NCI-H2227 (cell line): ENCODE measurements at regions not wholly inside any gene's neighbourhood (a gene's known extent, or its start where the extent isn't known, plus 50 kb on each side); places are given as distances from the start of the nearest gene placed in this dataset.
A peak's percentile ranks its signal among the peaks of the same experiment; 100 is the strongest.
"Not testable (repeated sequence)": the region's sequence is repeated elsewhere in the genome, so short reads cannot be mapped to it uniquely, and the experiment has no call there.

ENCODE experiments used
- DNase-seq: peaks from one replicate; lab custom pipeline; 2025; ENCODE audit not compliant: unreplicated experiment; lab: John Stamatoyannopoulos, UW

DNA sequence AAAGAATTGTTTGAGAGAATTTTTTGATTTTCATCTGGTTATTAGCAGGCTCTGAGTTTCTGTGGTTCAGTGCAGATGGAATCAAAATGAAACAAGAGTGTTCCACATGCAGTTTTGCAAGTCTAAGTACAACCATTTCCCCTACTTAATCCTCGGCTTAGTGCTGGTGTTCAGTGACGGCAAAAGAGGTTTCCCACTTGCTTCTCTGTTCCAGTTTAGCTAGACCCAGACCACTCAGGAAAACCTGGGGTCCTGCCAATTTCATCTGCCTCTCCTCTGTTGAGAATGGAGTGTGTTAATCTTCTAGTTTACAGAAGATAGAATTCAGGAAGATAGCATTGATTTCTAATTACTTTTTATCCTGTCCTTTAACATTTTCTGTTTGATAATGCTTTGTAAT, 996.2 kb upstream of the FANCL start:
- no peak for DNase-seq

DNA sequence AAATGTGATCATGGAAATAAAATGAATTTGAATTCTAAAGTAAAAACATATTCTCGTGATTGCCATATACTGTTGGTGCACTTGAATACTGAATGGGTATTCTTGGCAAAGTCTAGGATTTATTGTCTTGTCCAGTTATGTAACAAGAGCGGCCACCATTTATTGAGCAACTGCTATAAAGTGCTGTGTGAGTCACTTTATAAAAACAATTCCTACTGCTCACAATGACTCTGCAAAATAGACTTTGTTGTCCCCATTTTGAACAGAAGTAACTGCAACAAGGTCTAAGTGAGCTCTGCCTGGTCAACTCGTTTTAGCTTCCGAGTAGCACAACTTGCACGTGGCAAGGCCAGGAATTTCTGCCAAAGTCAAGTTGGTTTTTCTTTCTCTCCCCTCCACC, 995.6 kb upstream of the FANCL start:
- DNase-seq = no peak

DNA sequence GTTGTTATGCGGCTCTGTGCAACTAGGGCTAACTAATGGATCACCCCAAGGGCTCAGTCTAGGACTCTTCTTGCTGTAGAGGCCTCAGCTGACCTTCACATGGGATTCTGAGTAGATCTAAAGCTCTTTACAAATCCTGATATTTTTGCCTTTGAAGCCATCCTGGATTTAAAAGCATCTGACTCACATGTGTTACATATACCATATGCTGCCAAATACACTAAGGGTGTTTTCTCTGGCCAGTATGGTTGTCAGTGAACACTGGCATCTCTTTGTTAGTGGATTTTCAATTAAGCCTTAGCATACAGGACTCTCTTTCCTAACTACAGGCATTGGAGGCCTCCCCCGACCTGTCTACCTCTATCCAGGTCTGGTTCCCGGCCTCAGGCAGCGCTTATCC, 992.8 kb upstream of the FANCL start:
- no peak for DNase-seq

DNA sequence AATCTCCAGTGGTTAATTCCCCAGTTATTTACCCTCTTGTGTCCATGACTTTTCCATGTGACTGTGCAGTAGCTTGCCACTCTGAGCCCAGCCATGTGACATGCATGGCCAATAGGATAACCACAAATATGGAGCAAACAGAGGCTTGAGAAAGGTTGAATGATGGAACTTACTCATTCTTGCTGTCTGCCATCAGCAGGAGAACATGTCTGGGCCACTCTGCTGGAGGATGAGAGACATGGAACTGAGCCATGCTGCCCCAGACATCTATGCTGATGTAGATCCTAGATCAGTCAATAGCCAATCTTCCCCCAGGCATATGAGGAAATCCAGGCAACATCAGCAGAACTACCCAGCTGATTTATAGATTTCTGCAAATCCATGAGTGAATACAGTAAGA, 992.3 kb upstream of the FANCL start:
- no peak for DNase-seq

DNA sequence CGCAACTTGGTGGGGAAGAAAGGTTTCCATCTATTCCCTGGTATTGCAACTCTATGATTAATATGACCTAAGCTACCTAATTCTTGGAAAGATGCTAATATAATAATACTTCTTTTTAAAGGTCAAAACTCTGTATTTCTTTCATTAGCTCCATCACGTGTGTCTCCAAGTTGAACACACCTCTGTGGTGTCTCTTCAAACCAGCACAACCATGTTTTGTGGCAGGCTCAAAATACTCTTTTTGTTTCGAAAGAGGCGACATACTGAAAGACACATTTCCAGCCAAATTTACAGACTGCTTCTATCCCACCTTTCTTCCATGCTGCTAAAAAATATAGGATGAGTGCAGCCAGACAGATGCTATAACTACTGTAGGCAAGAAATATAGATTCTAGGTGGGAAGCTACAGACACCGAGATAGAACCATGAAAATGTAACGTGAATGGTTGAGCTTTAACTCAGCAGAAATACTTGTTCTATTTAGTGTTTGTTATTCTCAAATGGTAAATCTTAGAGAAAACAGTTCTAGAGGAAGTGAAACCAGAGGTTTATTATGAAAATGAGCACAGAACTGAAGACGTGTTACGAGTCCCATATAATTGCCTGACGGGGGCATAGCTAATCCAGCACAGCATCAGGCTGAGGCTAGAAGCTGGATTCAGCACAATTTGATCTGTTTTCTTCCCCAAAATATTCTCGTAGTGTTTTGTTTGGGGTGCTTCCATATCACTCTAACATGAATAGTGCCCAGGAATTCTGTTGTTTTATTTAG, 991.5 kb upstream of the FANCL start:
- DNase-seq = no peak

DNA sequence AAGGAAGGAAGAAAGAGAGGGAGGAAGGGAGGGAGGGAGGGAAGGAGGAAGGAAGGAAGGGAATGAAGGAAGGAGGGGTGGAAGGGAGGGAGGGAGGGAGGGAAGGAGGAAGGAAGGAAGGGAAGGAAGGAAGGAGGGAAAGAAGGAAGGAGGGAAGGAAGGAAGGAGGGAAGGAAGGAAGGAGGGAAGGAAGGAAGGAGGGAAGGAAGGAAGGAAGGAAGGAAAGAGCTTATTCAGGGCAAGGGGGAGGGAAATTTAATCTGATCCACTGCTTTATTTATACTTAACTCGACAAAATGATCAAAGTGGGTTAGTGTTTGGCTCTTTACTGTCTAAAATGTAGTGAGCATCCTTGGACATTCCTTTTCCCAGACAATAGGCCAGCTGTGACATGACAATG, 985.2 kb upstream of the FANCL start:
- not testable (repeated sequence) for DNase-seq

DNA sequence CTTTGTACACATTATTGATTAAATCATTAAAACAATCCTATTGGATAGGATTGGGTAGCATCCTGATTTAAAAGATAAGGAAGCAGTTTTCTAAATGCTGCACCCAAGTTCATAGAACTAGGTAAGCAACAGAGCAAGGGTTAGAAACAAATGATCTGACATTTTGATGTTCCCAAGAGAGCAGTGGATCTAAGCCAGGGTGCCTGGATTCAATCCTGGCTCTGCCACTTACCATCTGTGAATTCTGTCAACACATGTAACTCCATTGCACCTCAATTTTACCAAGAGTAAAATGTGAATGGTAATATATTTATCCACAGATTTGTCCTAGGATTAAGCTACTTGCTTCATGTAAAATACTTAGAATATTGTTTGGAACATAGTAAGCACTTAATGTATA, 982.6 kb upstream of the FANCL start:
- DNase-seq = no peak

DNA sequence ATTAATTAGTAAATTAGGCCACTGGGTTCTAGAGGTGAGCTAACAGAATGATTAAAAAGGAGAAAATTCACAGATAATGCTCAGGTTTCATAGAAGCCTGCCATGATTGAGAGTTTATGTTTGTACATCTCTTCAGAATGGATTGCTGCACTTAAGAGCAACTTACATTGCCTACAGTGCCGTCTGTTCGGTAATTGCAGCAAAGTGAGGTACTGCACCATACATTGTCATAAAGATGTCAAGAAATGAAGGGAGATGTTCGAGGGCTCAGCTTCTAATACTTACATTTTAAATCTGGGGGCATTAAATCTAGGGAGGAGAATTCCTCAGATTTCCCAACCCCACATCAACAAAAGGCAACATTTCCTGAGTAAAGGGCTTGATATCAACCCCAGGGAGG, 976.2 kb upstream of the FANCL start:
- peak; percentile 67 for DNase-seq

DNA sequence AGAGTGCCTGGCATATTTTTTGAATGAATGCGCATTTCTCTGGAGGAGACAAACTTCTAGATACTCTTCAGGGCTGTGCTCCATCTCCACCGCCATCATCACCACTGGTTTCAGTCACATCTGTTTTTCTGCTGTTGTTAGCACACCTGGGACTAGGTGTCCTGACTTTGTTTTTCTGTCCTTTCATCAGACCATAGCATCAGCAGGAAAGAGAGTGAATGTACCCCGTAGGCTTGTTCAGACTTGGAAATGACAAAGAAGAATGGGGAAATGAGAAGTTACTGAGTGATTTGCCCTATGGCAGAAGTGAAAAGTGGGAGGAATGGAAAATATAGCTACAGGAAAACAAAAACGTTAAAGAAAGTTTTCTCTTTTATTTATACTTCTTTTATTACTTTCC, 965.2 kb upstream of the FANCL start:
- DNase-seq = no peak

DNA sequence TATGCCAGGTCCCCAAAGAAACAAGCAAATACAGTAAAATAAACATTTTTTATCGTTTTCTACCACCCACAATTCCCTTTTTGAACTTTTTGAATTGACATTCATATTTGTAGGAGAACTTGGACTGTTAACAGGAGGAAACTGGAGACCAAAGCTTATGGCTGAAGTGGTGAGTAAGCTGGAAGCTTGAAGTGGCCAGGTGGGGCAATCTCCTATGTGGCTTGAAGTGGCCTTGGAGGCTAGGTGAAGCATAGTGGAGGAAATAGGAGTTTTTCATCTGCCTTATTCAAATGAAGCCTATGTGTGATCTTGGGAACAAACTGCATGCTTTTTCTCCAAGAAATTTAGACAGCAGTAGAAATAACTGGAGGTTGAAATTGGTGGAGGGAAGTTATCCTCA, 962.9 kb upstream of the FANCL start:
- DNase-seq = no peak

DNA sequence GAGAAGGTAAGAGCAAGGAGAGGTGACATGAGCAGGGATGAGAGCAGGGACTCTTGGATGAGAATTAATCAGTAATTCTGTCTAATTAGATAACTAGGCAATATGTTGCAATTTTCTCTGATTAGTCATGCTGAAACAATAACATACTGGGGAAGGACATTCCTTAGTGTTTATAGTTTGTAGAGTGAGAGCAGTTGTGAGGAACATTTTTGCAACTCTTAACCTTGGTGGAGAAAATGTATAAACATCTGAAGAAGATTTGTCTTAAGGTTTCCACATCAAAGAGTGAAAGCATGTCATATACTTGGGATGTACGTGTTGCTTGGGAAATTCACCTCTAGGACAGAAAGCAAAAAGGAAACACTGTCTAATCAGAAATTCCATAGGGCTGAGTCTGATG, 955.4 kb upstream of the FANCL start:
- DNase-seq = no peak

DNA sequence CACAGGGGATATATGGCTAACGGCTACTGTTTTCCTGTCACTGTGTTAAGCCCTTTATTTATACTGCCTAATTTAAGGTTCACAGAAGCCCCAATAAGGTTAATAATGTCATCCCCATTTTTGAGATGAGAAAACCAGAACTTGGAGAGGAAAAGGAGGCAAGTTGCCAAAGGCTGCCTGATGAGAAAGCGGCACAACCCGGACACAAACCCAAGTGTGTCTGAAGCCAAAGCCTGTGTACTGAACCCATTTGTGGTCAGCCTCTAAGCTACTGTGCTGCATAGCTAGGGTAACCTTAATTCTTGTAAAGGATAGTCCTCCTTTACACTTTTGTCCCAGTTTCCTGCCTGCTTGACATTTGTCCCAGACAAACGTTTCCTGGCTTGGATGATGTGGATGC, 954.7 kb upstream of the FANCL start:
- no peak for DNase-seq

DNA sequence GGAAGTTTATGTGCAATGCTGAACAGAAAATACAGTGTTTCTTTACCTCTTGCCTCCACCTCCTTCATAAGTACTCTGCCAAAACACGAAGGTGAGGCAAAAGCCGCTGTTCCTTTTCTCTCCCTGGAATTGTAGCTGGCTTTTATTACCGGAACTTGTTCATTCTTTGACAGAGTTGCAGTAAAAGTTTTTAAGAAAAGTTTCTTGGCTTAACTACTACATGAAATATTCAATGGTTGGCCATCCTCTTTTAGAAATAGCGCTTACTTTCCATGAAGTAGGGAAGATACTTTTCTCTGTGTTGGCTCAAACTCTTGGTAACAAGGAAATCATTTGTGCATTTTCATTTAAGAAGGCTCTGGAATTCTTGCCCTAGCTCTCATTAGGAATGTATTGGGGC, 950.7 kb upstream of the FANCL start:
- DNase-seq = no peak

DNA sequence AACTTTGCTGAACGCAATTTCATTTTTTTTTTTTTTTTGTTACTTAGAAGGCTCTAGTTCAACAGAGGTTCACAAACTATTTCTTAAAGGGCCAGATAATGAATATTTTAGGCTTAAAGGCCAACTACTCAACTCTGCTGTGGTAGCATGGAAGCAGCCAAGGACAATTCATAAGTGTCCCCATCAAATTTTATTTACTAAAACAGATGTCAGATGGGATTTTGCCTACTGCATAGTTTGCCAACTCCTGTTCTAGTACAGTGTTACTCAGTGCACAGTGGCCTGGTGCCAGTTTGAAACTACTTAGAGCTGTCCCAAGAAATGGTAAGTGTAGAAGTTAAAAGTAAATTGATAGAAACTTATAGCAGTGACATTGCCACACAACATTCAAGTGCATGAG, 949.4 kb upstream of the FANCL start:
- no peak for DNase-seq

DNA sequence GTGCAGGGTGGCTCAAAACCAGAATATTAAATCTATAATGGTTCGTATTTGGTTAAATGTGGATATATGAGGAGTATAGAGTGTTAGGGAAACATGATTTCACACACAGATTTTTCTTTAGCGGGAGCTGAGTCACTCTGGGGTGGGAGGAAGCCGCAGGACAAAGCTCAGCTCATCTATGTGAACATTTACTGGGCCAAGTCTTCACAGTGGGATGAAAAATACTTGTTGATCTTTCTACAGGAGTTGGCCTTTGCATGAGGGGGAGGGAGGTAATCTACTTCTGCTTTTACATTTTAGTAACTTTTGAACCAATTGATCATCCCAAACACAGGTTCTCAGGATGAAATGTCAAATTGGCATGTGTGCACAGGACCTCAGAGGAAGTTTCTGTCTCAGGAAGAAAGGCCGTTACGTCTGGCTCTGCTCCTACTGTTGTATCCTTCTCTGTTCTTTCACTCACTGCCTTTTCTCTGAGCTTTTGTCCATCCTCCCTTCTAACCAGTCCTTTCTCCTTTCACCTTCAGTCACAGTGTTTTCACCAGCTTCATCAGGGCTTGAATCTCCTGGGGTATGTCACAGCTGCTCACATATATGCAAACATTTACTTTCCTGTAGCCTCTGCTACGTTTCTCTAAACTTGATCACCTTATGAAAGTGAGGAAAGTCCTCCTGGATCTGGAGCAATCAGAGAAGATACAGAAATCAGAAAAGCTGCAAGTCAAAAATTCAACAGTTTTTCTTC, 943.3 kb upstream of the FANCL start:
- no peak for DNase-seq

DNA sequence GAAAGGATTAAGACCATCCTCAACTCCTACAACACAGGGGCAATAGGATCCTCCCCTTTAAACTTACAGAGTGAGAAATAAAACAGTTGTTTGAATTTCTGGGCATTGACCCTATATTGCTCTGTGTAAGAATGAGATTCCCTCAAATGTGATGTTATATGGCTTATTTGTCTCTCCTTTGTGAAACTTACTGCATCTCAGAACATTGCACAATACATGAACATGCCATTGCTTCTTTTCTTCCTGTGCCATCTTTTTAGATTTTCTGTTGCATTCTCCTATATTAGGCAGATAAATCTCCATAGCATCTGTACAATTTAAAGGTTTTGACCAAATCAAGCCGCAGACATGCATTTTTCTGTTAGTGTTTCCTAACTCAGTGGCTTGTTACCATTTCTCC, 941.9 kb upstream of the FANCL start:
- DNase-seq = no peak

DNA sequence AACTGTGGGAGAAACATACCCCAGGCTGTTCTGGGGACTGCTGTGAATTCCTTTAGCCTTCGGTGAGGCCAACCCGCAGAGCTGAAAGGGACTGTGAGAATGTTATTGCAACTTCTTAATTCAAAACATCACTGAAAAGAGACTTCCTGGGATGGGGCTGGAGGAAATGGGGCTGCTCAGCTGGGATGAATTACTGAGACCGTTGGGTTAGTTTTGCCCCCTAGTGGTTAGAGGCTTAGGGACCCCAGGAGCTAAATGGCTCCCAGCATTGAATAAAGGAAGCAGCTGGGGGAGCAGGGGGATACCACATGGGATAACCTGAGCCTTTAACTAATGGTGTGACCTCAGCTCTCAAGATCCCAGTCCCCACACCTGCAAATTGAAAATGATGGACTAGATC, 941.1 kb upstream of the FANCL start:
- peak; percentile 17 for DNase-seq

DNA sequence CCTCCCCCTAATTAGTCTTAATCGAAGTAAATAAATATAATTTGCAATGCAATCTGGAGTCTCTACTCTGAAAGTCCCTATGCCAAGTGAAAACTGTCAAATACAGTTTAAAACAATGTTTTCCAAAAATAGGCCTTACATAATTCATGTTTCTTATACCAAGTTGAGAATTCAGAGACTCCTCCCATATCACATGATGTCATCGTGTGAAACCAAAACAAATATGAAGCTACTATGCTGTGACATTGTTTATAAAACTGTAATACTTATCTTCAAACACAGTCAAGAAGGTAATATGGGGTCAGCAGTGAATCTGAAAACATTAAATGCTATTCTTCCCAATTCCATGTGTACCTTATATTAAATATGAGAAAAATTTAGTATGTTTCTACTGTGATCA, 940.2 kb upstream of the FANCL start:
- no peak for DNase-seq

DNA sequence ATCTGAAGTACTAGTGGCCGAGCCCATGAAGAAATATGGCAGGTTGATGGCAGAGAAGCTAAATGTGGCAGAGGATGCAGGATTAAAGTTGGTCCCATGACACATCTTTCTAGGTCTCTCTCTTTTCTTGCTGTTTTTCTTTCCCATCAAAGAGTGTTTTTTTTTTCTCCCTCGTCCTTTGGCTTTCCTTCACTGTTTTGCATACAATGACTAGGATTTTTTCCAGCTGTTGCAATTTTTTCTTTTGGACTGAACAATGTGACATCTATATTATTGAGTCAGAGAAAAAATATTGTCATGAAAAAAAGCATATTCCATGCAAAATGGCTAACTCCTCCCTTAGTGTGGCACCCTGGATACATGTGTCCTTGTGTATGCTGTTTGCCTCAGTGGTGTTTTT, 939.5 kb upstream of the FANCL start:
- DNase-seq = no peak

DNA sequence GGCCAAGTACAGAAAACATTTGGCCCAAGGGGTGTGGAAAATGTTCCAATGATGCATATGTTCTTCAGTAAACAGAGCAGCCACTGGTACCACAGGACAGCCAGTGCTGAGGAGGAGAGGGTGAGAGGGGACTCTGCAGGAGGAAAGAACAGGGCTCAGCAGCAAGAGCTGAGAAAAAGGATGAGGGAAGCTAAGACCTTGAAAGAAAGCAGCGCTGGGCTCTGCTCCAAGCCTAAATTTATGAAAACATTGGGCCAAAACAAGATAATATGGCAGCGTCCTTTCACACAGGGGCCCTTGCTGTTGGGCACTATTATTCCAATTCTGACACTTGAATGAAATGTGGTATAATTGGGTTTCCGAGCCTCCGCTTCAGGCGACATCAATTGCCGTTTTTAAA, 939.0 kb upstream of the FANCL start:
- no peak for DNase-seq

DNA sequence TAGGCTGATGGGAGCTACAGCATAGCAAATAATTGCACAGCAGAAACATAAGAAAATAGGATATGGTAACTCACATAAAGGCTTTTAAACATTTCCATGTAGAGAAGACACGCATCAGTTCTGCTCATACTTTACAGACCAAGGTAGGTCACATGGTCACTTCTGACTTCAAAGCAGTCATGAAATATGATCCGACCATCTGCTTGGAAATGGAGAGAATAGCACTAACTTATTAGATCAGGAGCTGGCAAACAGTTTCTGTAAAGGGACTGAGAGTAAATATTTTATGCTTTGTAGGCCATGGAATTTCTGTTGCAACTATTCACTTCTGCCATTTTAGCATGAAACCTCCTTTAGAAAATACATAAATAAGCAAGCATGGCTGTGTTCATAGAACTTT, 936.6 kb upstream of the FANCL start:
- DNase-seq = no peak

DNA sequence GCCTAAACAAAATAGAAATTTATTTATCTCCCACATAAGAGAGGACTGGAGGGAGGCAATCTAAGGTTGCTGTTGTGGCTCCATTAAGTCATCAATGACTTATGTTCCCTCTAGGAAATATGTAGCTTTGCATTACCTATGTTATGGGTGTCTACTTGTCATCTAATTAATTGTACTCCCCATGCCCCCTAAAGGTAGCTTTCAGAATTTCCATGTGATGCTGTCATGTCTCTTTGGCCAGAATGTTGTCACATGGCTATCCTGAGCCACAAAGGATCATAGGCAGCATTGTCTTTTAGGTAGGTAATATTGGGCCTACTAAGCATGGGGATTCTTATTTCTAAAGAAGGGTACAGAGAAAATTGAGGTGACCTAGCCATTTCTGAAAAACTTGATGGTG, 935.6 kb upstream of the FANCL start:
- DNase-seq = no peak
